Activated T-helper 17 cell treated with anti-CD3 and anti-CD28 coated beads, Interleukin-2, amount 50 U/mL, for 72 hours (primary cell): ENCODE measurements at regions not wholly inside any gene's neighbourhood (a gene's known extent, or its start where the extent isn't known, plus 50 kb on each side); places are given as distances from the start of the nearest gene placed in this dataset.

Source experiments
- ATAC-seq: fragments of 150-1000 bp; cut with Tn5 transposase; replicated peaks from 2 replicates; pipeline ENCODE4 v1.10.0; 2021; ENCODE audit warnings: mild to moderate bottlenecking, moderate library complexity
- H3K27ac Mint-ChIP-seq: one replicate; pipeline ENCODE4 v1.8.0; 2022; ENCODE audit warnings: mixed read lengths
- H3K27me3 Mint-ChIP-seq: one replicate; pipeline ENCODE4 v1.8.0; 2022; ENCODE audit warnings: mixed read lengths
- H3K36me3 Mint-ChIP-seq: one replicate; pipeline ENCODE4 v1.8.0; 2022; ENCODE audit warnings: low read depth, mild to moderate bottlenecking, mixed read lengths
- H3K4me1 Mint-ChIP-seq: one replicate; pipeline ENCODE4 v1.8.0; 2022; ENCODE audit warnings: mixed read lengths
- H3K4me3 Mint-ChIP-seq: one replicate; pipeline ENCODE4 v1.8.0; 2022; ENCODE audit warnings: mild to moderate bottlenecking, mixed read lengths
- H3K9me3 Mint-ChIP-seq: one replicate; pipeline ENCODE4 v1.8.0; 2022; ENCODE audit warnings: mixed read lengths

DNA sequence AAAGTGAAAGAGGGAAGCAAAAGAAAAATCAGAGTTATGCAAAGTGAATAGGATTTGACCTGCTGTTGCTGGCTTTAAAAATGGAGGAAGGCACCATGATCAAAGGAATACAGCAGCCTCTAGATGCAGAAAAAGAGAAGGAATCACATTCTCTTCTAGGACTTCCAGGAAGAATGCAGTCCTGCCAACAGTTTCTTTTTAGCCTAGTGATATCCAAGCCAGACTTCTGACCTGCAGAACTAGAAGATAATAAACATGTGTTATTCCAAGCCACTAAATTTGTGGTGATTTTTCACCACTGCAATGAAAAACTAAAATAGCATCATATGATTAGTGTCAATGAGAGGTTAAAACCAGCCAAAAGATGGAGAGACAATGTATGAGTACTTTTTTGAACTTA, 101.9 kb upstream of the ADAMTS5 start:
- Mint-ChIP-seq H3K4me1 (no peaks in the 10 kb centered on the region), H3K27ac (no peak overlapping the region)

DNA sequence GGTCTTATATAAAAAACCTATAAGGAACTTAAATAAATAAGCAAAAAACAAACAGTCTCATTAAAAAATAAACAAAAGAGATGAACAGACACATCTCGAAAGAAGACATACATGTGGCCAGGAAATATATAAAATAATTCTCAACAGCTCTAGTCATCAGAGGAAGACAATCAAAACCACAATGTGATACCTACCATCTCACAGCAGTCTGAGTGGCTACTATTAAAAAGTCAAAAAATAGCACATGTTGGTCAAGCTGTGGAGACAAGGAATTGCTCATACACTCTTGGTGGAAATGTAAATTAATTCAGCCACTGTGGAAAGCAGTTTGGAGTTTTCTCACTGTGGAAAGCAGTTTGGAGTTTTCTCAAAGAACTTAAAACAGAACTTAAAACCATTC, 100.3 kb upstream of the ADAMTS5 start:
- H3K9me3 Mint-ChIP-seq = peaks cover 18% of the 10 kb centered on the region
- ATAC-seq = no peak
- H3K36me3 Mint-ChIP-seq = no peaks in the 10 kb centered on the region
- no peaks in the 10 kb centered on the region for H3K27me3 Mint-ChIP-seq
- no peak overlapping the region for H3K4me3 Mint-ChIP-seq
- H3K4me1 Mint-ChIP-seq = no peaks in the 10 kb centered on the region
- no peak overlapping the region for H3K27ac Mint-ChIP-seq

More for the DNA sequence above, 101.9 kb upstream of the ADAMTS5 start:
- H3K9me3 Mint-ChIP-seq = peaks cover 11% of the 10 kb centered on the region
- H3K27me3 Mint-ChIP-seq = no peaks in the 10 kb centered on the region
- H3K36me3 Mint-ChIP-seq = no peaks in the 10 kb centered on the region
- H3K4me3 Mint-ChIP-seq = no peak overlapping the region
- ATAC-seq = no peak

DNA sequence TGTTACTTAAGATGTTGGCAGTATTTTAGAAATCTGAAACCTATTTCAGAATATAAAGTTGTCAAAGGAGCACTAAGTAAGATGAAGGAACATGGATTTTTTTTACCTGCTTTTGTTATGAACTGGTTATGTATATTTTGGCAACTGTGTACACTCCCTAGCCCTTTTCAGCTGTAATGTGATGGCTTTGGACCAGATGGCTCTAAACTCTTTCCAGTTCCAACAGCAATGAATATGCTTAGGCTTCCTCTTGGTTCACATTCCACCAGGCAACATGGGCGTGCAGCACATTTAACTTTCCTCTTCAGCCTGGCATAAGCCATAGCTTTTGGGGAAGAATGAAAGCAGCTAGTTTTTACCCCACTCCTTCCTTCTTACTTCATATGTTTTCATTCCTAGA, 95.6 kb upstream of the ADAMTS5 start:
- Mint-ChIP-seq H3K4me3 (no peak overlapping the region), H3K27me3 (no peaks in the 10 kb centered on the region), H3K4me1 (no peaks in the 10 kb centered on the region), H3K27ac (no peak overlapping the region), H3K9me3 (peaks cover 17% of the 10 kb centered on the region), H3K36me3 (no peaks in the 10 kb centered on the region)
- ATAC-seq = no peak

DNA sequence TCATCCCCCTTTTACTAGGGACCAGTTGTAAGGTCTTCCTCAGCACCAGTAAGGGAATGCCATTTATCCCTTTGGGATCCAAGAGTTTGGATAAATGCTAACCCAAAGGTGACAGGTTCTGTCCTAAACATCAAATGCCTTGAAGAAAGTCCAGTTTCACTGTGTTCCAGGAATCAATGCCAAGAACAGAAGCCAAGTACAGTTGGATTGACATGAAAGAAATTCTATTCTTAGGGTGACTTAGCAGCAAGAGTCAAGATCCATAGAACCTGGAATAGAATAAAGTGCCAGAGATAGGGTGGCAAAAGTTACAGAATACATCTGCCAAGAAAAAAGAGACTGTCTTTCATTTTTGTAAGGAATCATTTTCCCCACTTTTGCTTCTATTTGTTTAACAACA, 94.9 kb upstream of the ADAMTS5 start:
- Mint-ChIP-seq H3K36me3 (no peaks in the 10 kb centered on the region), H3K27me3 (no peaks in the 10 kb centered on the region), H3K9me3 (peaks cover 20% of the 10 kb centered on the region), H3K27ac (no peak overlapping the region), H3K4me3 (no peak overlapping the region), H3K4me1 (no peaks in the 10 kb centered on the region)
- no peak for ATAC-seq

DNA sequence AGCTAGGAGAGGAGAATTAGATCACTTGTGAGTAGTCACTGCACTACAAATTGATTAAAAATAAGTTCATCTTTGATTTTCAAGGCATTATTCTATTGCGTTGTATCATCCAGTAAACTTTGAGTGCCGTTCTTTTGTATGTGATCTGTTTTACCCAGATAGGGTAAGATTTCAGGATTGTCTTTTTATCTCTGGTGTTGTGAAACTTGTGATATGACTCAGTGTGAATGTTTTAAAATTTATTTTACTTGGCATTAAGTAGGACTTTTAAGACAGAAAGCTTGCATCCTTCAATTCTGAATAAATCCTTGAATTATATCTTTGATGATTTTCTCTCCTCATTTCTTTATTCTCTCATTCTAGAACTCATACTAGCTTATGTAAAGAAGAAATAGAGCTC, 93.3 kb upstream of the ADAMTS5 start:
- no peak overlapping the region for H3K27ac Mint-ChIP-seq
- peaks cover 24% of the 10 kb centered on the region for H3K9me3 Mint-ChIP-seq
- no peak for ATAC-seq
- no peak overlapping the region for H3K4me3 Mint-ChIP-seq
- H3K36me3 Mint-ChIP-seq = no peaks in the 10 kb centered on the region
- H3K4me1 Mint-ChIP-seq = no peaks in the 10 kb centered on the region
- H3K27me3 Mint-ChIP-seq = no peaks in the 10 kb centered on the region

DNA sequence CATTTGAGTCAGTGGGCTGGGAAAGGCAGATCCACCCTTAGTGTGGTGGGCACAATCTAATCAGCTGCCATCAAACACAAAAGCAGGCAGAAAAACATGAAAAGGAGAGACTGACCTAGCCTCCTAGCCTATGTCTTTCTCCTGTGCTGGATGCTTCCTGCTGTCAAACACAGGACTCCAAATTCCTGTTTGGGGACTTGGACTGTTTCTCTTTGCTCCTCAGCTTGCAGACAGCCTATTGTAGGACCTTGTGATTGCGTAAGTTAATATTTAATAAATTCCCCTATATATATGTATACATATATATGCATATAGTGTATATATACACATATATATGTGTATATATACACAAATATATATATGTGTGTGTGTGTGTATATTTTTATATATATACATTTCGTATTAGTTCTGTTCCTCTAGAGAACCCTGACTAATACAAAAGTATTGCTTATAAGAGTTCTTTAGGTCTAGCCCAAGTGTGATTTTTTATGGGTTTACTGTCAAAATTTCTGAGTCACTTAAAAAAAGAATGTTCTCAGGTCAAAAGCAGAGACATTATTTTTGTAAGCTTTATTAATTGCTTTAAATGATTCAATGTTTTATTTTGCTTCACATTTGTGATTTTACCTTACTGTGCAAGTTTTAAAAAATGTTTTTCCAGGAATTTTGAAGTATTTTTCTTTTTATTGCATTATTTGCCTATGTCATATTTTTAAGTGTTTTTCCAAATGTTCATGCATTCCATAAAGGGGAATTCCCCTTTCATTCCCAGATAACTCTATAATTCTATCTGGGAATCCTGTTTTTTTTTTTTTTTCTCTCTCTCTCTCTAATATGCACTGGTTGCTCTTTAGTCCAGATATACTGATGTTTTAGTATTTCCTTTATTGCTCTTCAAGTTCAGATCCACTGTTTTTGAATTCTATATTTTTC, 92.1 kb upstream of the ADAMTS5 start:
- Mint-ChIP-seq H3K4me1 (no peaks in the 10 kb centered on the region), H3K27ac (no peak overlapping the region), H3K9me3 (peaks cover 21% of the 10 kb centered on the region), H3K27me3 (no peaks in the 10 kb centered on the region), H3K36me3 (no peaks in the 10 kb centered on the region), H3K4me3 (no peak overlapping the region)
- no peak for ATAC-seq

DNA sequence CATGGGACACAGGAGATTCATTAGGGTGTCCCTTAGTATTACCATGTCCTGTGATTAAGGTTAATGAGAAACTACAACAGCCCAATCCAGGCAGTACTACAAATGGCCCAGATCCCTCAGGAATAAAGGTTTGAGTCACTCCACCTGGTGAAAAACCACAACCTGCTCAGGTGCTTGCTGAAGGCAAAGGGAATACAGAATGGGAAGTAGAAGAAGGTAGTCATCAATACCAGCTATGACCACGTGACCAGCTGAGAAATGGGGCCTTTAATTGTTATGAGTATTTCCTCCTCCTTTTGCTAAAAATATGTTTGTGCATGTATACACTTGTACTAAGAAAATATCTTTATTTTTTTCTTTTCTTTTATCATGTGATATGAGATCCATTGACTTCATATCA, 91.1 kb upstream of the ADAMTS5 start:
- Mint-ChIP-seq H3K36me3 (no peaks in the 10 kb centered on the region), H3K27me3 (no peaks in the 10 kb centered on the region), H3K4me1 (no peaks in the 10 kb centered on the region), H3K27ac (no peak overlapping the region), H3K4me3 (no peak overlapping the region), H3K9me3 (peaks cover 19% of the 10 kb centered on the region)
- no peak for ATAC-seq

DNA sequence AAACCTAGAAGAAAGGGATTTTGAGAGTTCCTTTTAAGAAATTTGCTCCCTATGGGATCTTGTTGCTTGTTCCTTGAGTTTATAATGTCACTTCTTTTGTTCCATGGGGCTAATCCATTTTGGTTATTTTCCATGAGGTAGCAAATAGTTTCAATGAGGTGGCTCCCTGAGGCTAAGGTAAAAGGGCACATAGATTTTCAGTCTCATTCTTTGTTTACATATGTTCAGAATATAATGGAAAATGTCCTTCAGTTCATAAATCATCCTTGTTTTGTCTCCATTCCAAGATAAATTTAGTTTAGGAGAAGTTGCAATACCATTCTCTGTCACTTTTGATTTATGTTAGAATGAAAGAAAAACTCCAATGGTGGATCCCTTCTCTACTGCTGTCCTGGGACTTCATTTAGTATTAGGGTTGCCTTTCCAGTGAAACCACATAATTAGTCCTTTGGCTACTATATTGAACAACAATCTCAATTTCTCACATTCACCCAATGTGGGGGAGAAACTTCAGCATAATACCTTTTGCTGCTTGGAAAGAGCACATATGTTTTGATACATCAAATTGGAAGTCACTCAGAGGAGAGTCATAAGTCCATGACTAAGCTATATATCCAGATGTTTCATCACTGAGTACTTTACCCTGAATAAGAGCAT, 80.9 kb upstream of the ADAMTS5 start:
- no peaks in the 10 kb centered on the region for H3K4me1 Mint-ChIP-seq
- peaks cover 7% of the 10 kb centered on the region for H3K9me3 Mint-ChIP-seq
- peaks cover 3% of the 10 kb centered on the region for H3K27me3 Mint-ChIP-seq
- H3K36me3 Mint-ChIP-seq = no peaks in the 10 kb centered on the region
- H3K4me3 Mint-ChIP-seq = no peak overlapping the region
- no peak for ATAC-seq
- no peak overlapping the region for H3K27ac Mint-ChIP-seq

DNA sequence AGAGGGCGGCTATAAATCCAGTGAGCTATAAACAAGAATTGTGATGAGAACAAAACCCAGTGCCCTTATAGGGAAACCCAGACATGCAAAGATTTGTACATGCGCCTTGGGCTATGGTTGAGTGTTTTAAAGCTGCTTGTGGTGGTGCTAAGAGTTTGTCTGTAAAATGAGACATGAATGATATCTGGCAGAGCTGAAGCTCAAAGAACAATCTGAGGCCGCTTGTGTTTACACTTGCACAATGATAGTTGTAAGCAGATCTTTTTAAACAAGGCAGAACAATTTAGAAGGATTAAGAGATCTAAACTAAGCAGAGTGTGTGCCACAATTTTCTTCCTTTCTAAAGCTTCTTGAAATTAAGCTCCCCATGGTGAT, 80.4 kb upstream of the ADAMTS5 start:
- H3K9me3 Mint-ChIP-seq = peaks cover 7% of the 10 kb centered on the region
- no peak overlapping the region for H3K4me3 Mint-ChIP-seq
- no peaks in the 10 kb centered on the region for H3K4me1 Mint-ChIP-seq
- peaks cover 3% of the 10 kb centered on the region for H3K27me3 Mint-ChIP-seq
- no peaks in the 10 kb centered on the region for H3K36me3 Mint-ChIP-seq
- ATAC-seq = no peak
- H3K27ac Mint-ChIP-seq = no peak overlapping the region

DNA sequence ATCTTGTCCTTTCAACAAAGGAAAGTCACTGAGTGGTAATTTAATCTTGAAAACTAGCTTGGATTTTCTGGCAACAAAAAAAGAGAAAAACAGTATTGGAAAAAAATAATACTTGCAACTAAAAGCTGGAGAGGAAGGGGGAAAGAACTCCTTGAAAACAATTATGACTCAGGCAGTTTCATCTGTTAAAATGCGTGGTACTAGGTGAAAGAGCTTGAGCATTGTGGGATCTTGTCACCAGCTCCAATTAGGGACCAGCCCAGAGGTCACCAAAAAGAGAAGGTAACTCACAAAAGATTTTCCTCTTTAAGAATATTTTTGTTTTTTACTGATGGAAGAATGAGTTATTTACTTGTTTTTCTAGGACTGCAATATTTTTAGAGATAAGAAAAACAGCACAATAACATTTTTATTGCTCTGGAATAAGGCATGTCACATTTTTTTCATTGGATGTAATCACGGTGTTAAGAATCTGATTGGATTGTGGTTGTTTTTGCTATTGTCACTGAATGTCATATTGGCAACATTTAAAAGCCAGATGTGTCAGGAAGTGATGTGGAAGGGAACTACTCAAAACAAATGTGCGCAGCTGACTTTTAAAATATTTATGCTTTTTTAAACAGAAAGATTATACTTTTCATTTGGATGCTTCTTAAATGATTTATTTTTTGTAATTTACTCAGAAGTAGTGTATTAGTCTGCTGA, 78.5 kb upstream of the ADAMTS5 start:
- peaks cover 3% of the 10 kb centered on the region for H3K27me3 Mint-ChIP-seq
- H3K4me3 Mint-ChIP-seq = no peak overlapping the region
- no peaks in the 10 kb centered on the region for H3K4me1 Mint-ChIP-seq
- no peak overlapping the region for H3K27ac Mint-ChIP-seq
- no peaks in the 10 kb centered on the region for H3K36me3 Mint-ChIP-seq
- no peak for ATAC-seq
- H3K9me3 Mint-ChIP-seq = peaks cover 7% of the 10 kb centered on the region

DNA sequence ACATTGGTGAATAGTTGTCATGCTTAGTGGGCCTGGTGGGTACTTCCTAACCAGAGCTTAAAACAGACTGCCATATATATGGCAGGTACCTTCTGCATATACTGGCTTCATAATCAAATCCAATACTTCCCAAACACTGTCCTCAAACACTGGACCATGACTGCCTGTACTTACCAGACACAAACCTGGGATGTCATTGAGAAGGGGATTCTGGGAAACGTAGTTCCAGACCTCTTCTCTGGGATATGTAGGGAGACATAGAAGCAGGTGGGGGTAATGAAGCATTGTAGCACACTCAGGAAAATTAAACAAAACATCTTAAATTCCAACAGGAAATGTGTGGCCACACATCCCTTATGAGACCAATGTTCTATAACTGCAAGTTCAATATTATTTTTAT, 76.5 kb upstream of the ADAMTS5 start:
- ATAC-seq = no peak
- no peaks in the 10 kb centered on the region for H3K9me3 Mint-ChIP-seq
- no peak overlapping the region for H3K4me3 Mint-ChIP-seq
- H3K36me3 Mint-ChIP-seq = no peaks in the 10 kb centered on the region
- no peaks in the 10 kb centered on the region for H3K4me1 Mint-ChIP-seq
- H3K27me3 Mint-ChIP-seq = no peaks in the 10 kb centered on the region
- no peak overlapping the region for H3K27ac Mint-ChIP-seq

DNA sequence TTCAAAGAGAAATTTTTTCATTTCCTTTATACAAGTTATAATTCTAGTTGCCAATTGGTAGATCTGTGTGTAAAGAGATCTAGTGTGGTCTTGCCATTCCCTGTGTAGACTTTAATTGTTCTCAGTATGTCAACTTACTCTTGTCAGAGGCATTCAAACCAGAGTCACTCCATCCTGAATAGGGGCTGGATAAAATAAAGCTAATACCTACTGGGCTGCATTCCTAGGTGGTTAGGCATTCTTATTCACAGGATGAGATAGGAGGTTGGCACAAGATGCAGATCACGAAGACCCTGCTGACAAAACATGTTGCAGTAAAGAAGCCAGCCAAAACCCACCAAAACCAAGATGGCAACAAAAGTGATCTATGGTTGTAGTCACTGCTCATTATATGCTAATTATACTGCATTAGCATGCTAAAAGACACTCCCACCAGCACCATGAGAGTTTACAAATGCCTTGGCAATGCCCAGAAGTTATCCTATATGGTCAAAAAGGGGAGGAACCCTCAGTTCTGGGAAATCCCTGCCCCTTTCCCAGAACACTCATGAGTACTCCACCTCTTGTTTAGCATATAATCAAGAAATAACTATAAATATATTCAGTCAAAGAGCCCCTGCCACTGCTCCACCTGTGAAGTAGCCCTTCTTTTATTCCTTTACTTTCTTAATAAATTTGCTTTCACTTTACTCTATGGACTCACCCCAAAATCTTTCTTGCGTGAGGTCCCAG, 74.0 kb upstream of the ADAMTS5 start:
- no peak overlapping the region for H3K27ac Mint-ChIP-seq
- H3K27me3 Mint-ChIP-seq = no peaks in the 10 kb centered on the region
- H3K4me1 Mint-ChIP-seq = no peaks in the 10 kb centered on the region
- H3K4me3 Mint-ChIP-seq = no peak overlapping the region
- no peak for ATAC-seq
- H3K9me3 Mint-ChIP-seq = no peaks in the 10 kb centered on the region
- no peaks in the 10 kb centered on the region for H3K36me3 Mint-ChIP-seq

DNA sequence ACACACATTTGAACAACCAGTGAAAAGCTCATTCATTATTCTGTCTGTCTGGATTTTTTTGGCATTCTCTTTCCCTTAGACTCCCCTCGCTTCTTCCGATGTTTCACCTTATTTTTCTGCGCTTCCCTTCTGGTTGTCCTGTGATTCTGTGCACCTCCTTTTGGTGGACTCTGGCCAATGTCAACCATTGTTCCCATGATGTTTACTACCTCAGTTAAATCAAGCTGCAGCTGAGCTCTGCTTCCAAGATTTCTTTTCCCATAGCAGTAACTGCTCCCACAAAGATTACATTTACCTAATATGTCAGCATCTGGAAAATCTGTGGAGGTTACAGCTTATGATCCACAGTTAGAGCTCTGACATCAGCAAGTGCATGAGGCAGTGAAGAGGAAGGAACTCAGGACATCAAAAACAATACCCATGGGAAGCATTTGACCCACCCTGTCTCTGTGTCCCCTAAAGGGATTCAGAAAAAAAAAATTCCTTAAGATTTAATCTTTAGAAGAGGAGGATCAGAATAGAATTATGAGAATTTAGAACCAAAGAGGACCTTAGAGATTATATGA, 69.9 kb upstream of the ADAMTS5 start:
- Mint-ChIP-seq H3K4me3 (no peak overlapping the region), H3K9me3 (no peaks in the 10 kb centered on the region), H3K4me1 (no peaks in the 10 kb centered on the region), H3K27me3 (no peaks in the 10 kb centered on the region), H3K36me3 (no peaks in the 10 kb centered on the region), H3K27ac (no peak overlapping the region)
- no peak for ATAC-seq

DNA sequence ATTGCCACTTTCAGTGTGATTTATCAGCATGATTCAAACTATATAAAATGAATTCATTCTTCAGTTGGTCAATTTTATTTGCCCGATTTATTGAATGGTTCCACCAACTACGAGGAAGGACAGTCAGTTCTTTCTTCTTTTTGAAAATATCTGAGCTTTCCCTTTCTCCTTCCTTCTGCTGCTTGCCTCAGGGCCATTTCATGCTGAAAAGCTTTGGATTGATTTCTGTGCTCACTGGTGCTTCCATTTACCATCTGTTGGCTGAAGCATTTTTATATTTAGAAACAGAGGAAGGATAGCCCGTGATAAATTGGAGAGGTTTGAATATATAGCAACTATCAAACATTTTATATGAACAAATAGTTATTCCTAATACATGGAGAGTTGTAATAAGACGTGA, 68.9 kb upstream of the ADAMTS5 start:
- Mint-ChIP-seq H3K4me3 (no peak overlapping the region), H3K9me3 (no peaks in the 10 kb centered on the region), H3K27me3 (no peaks in the 10 kb centered on the region), H3K36me3 (no peaks in the 10 kb centered on the region), H3K4me1 (no peaks in the 10 kb centered on the region), H3K27ac (no peak overlapping the region)
- no peak for ATAC-seq
